Tibial nerve (tissue), 4 donors: ENCODE measurements at regions not wholly inside any gene's neighbourhood (a gene's known extent, or its start where the extent isn't known, plus 50 kb on each side); places are given as distances from the start of the nearest gene placed in this dataset.

Source experiments
- DNase-seq, 2 donors: peaks; one replicate each; pipeline ENCODE4 v3.0.0-alpha.2; 2019; ENCODE audit warnings: low spot score in 2 of 2
- H3K27ac ChIP-seq, 4 donors: fragments of 200-600 bp; sonication (generic) in 3 of 4; one replicate each; pipeline ENCODE4 v1.5.1; 2017 to 2019; ENCODE audit warnings: mild to moderate bottlenecking in 1 of 4
- H3K27me3 ChIP-seq, 2 donors: fragments of 200-600 bp; sonication (generic) in 1 of 2; one replicate each; pipeline versions ENCODE4 v1.5.1 to v1.6.0; 2017 to 2019
- H3K36me3 ChIP-seq, 3 donors: fragments of 200-600 bp; sonication (generic); one replicate each; pipeline ENCODE4 v1.5.1; 2018 to 2019
- H3K4me1 ChIP-seq, 4 donors: fragments of 200-600 bp; sonication (generic) in 3 of 4; one replicate each; pipeline ENCODE4 v1.5.1; 2017 to 2019
- H3K4me3 ChIP-seq, 4 donors: fragments of 200-600 bp; sonication (generic) in 3 of 4; one replicate each; pipeline ENCODE4 v1.5.1; 2017 to 2019; ENCODE audit warnings: mild to moderate bottlenecking in 1 of 4, moderate library complexity in 1 of 4
- H3K9me3 ChIP-seq, 4 donors: fragments of 200-600 bp; sonication (generic) in 3 of 4; one replicate each; pipeline ENCODE4 v1.5.1; 2017 to 2019
- CTCF ChIP-seq, 5 experiments: fragments of 200-600 bp in 3 of 5; fragments of 450-650 bp in 2 of 5; sonication (generic) in 3 of 5; IDR thresholded peaks; one replicate each; pipeline ENCODE4 v1.5.1; 2016 to 2019; ENCODE audit warnings: antibody characterized with exemption in 5 of 5, mild to moderate bottlenecking in 3 of 5, moderate library complexity in 2 of 5
- EP300 ChIP-seq, 2 donors: sonication (generic); formaldehyde crosslinking; IDR thresholded peaks; one replicate each; pipeline ENCODE4 v1.6.1; 2017; ENCODE audit warnings: antibody characterized with exemption in 2 of 2, mild to moderate bottlenecking in 1 of 2
- POLR2A ChIP-seq, 2 donors: fragments of 450-650 bp; IDR thresholded peaks; one replicate each; pipeline ENCODE4 v1.6.1; 2017; ENCODE audit warnings: antibody characterized with exemption in 2 of 2, mild to moderate bottlenecking in 2 of 2, moderate library complexity in 2 of 2
- WGBS, 2 donors: methylation state at CpG; one replicate each; pipeline ENCODE4 v1.1.5; 2018; 5-methylcytosine and 5-hydroxymethylcytosine counted together

- Histone ChIP-seq H3K9me3 (no peaks in the 10 kb centered on the region), H3K36me3 (no peaks in the 10 kb centered on the region), H3K4me3 (no peak overlapping the region), H3K4me1 (peaks cover 0 to 12% (median 2%) of the 10 kb centered on the region in 4 donors), H3K27ac (no peak overlapping the region), H3K27me3 (no peaks in the 10 kb centered on the region)
- TF ChIP-seq CTCF (IDR thresholded peaks at IDR 0.05) = no peak
- TF ChIP-seq POLR2A (IDR thresholded peaks at IDR 0.05) = no peak
- TF ChIP-seq EP300 (IDR thresholded peaks at IDR 0.05) = no peak
- WGBS, 2 donors = 83% methylated on average over 1 of the region's 1 CpG
- no peak for DNase-seq
Measured at GRCh38 chr13:80755910-80756309, 415.0 kb upstream of the SPRY2 start.

GRCh38 chr13:80754441-80754840 is 413.5 kb upstream of the SPRY2 start:
- no peak overlapping the region for H3K4me3 ChIP-seq
- DNase-seq = no peak
- no peaks in the 10 kb centered on the region for H3K27me3 ChIP-seq
- no peaks in the 10 kb centered on the region for H3K36me3 ChIP-seq
- no peak overlapping the region for H3K27ac ChIP-seq
- WGBS, 2 donors = 45 to 55% methylated on average over 1 of the region's 1 CpG
- H3K9me3 ChIP-seq = no peaks in the 10 kb centered on the region
- TF ChIP-seq POLR2A (IDR thresholded peaks at IDR 0.05) (no peak), EP300 (IDR thresholded peaks at IDR 0.05) (no peak), CTCF (IDR thresholded peaks at IDR 0.05) (no peak)
- H3K4me1 ChIP-seq = no peaks in the 10 kb centered on the region

- H3K27me3 ChIP-seq = no peaks in the 10 kb centered on the region
- H3K4me1 ChIP-seq = no peaks in the 10 kb centered on the region
- no peaks in the 10 kb centered on the region for H3K36me3 ChIP-seq
- no peak overlapping the region for H3K27ac ChIP-seq
- no peaks in the 10 kb centered on the region for H3K9me3 ChIP-seq
- WGBS, 2 donors = 50 to 55% methylated on average over 3 of the region's 3 CpGs
- H3K4me3 ChIP-seq = no peak overlapping the region
- DNase-seq = no peak
- TF ChIP-seq POLR2A (IDR thresholded peaks at IDR 0.05) = no peak
- TF ChIP-seq CTCF (IDR thresholded peaks at IDR 0.05) = no peak
- no peak for TF ChIP-seq EP300 (IDR thresholded peaks at IDR 0.05)
Measured at GRCh38 chr13:80753866-80754265, 412.9 kb upstream of the SPRY2 start.

- DNase-seq = no peak
- H3K27me3 ChIP-seq = no peaks in the 10 kb centered on the region
- no peaks in the 10 kb centered on the region for H3K4me1 ChIP-seq
- no peak overlapping the region for H3K4me3 ChIP-seq
- H3K27ac ChIP-seq = no peak overlapping the region
- no peak for TF ChIP-seq CTCF (IDR thresholded peaks at IDR 0.05)
- TF ChIP-seq POLR2A (IDR thresholded peaks at IDR 0.05) = no peak
- no peak for TF ChIP-seq EP300 (IDR thresholded peaks at IDR 0.05)
- 94 to 100% methylated on average over 1 of the region's 1 CpG for WGBS, 2 donors
- H3K36me3 ChIP-seq = no peaks in the 10 kb centered on the region
- H3K9me3 ChIP-seq = no peaks in the 10 kb centered on the region
Measured at GRCh38 chr13:80751854-80752253, 410.9 kb upstream of the SPRY2 start.

GRCh38 chr13:80744147-80744914 is 403.4 kb upstream of the SPRY2 start:
- H3K4me3 ChIP-seq = no peak overlapping the region
- no peaks in the 10 kb centered on the region for H3K4me1 ChIP-seq
- no peaks in the 10 kb centered on the region for H3K9me3 ChIP-seq
- WGBS, 2 donors = 71 to 79% methylated on average over 2 of the region's 2 CpGs
- H3K27ac ChIP-seq = no peak overlapping the region
- no peaks in the 10 kb centered on the region for H3K27me3 ChIP-seq
- no peak for DNase-seq
- no peaks in the 10 kb centered on the region for H3K36me3 ChIP-seq
- no peak for TF ChIP-seq POLR2A (IDR thresholded peaks at IDR 0.05)
- no peak for TF ChIP-seq CTCF (IDR thresholded peaks at IDR 0.05)
